ENCODE measurements at regions not wholly inside any gene's neighbourhood (a gene's known extent, or its start where the extent isn't known, plus 50 kb on each side); places are given as distances from the start of the nearest gene placed in this dataset.

- no peaks in the 10 kb centered on the region for H3K9me3 ChIP-seq (ENCODE audit: control insufficient read depth, low read depth, low read length)
- H2BK12ac ChIP-seq (ENCODE audit: insufficient read length, low read depth, low read length) = no peak overlapping the region
- no peak overlapping the region for H2AK5ac ChIP-seq (ENCODE audit: insufficient read length, low read length)
- TF ChIP-seq, protein P1, sequence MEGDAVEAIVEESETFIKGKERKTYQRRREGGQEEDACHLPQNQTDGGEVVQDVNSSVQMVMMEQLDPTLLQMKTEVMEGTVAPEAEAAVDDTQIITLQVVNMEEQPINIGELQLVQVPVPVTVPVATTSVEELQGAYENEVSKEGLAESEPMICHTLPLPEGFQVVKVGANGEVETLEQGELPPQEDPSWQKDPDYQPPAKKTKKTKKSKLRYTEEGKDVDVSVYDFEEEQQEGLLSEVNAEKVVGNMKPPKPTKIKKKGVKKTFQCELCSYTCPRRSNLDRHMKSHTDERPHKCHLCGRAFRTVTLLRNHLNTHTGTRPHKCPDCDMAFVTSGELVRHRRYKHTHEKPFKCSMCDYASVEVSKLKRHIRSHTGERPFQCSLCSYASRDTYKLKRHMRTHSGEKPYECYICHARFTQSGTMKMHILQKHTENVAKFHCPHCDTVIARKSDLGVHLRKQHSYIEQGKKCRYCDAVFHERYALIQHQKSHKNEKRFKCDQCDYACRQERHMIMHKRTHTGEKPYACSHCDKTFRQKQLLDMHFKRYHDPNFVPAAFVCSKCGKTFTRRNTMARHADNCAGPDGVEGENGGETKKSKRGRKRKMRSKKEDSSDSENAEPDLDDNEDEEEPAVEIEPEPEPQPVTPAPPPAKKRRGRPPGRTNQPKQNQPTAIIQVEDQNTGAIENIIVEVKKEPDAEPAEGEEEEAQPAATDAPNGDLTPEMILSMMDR (conservative IDR thresholded peaks at IDR 0.05) = no peak
- peaks cover 3% of the 10 kb centered on the region; the same call in 1 of the 2 replicates for H3K4me1 ChIP-seq (ENCODE audit: insufficient read depth, low read length)
- H3K56ac ChIP-seq (ENCODE audit: insufficient read length, low read depth, low read length) = no peak overlapping the region
- H3T11ph ChIP-seq (ENCODE audit: low read length) = no peak overlapping the region
- H3K79me2 ChIP-seq (ENCODE audit: insufficient read depth, low read length) = no peaks in the 10 kb centered on the region
- H2AFZ ChIP-seq (ENCODE audit: low read length) = no peak overlapping the region
- no peak overlapping the region for H2BK15ac ChIP-seq (ENCODE audit: low read depth, low read length)
- H2BK120ac ChIP-seq (ENCODE audit: low read depth, low read length, poor library complexity, severe bottlenecking) = no peak overlapping the region
- H3K14ac ChIP-seq (ENCODE audit: insufficient read depth, low read length) = no peak overlapping the region
- no peak overlapping the region for H2BK5ac ChIP-seq (ENCODE audit: insufficient read length, low read length)
- H4K5ac ChIP-seq (ENCODE audit: insufficient read length, low read depth, low read length) = no peak overlapping the region
- no peak overlapping the region for H3K23ac ChIP-seq (ENCODE audit: insufficient read length, low read depth, low read length)
- no peak for DNase-seq
- no peaks in the 10 kb centered on the region for H3K27me3 ChIP-seq (ENCODE audit: insufficient read depth, low read length)
- Mint-ChIP-seq H3K9me3 (no peaks in the 10 kb centered on the region), H3K36me3 (ENCODE audit: insufficient read depth in 1 of 3, low read depth in 3 of 3) (no peaks in the 10 kb centered on the region), H3K4me3 (no peak overlapping the region), H3K4me1 (peaks cover 12 to 22% of the 10 kb centered on the region in 2 experiments), H3K27ac (no peak overlapping the region), H3K27me3 (ENCODE audit: low read depth) (no peaks in the 10 kb centered on the region)
- no peak overlapping the region for H4K8ac ChIP-seq (replicated peaks; ENCODE audit: insufficient read length, low read depth, low read length)
- no peak overlapping the region for H3K4me2 ChIP-seq (ENCODE audit: insufficient read depth, insufficient read length, low read length)
- WGBS (ENCODE audit: extremely low coverage, insufficient read length, low lambda C conversion rate) = no CpG with 5 or more reads among the region's 4 CpGs
- H2BK20ac ChIP-seq (ENCODE audit: low read depth, low read length, poor library complexity, severe bottlenecking) = no peak overlapping the region
- no peaks in the 10 kb centered on the region for H3K79me1 ChIP-seq (ENCODE audit: insufficient read depth, low read depth, low read length, poor library complexity, severe bottlenecking)
- no peak overlapping the region for H3K27ac ChIP-seq (ENCODE audit: insufficient read length, low read depth, low read length)
- H3K23me2 ChIP-seq (ENCODE audit: insufficient read length, low read depth, low read length, poor library complexity, severe bottlenecking) = no peaks in the 10 kb centered on the region
- no peak overlapping the region for H3K18ac ChIP-seq (ENCODE audit: insufficient read length, low read depth, low read length)
- H3K9ac ChIP-seq (ENCODE audit: extremely low read depth, insufficient read length, low read length) = no peak overlapping the region
- no peak overlapping the region for H4K91ac ChIP-seq (ENCODE audit: insufficient read length, low read depth, low read length)
- H3K4ac ChIP-seq (ENCODE audit: low read depth, low read length) = no peak overlapping the region
- H4K20me1 ChIP-seq (ENCODE audit: control insufficient read depth, insufficient read depth, insufficient read length) = no peaks in the 10 kb centered on the region
Measured at GRCh38 chr7:97271619-97272018, 154.1 kb downstream of the SDHAF3 start.
